Right lobe of liver (tissue), 4 donors: ENCODE measurements at regions not wholly inside any gene's neighbourhood (a gene's known extent, or its start where the extent isn't known, plus 50 kb on each side); places are given as distances from the start of the nearest gene placed in this dataset.
"Not testable (repeated sequence)": the region's sequence is repeated elsewhere in the genome, so short reads cannot be mapped to it uniquely, and the experiment has no call there.

Source experiments
- POLR2A ChIP-seq: fragments of 450-650 bp; IDR thresholded peaks from one replicate; pipeline ENCODE4 v1.6.1; 2017; ENCODE audit warnings: antibody characterized with exemption, mild to moderate bottlenecking
- TF ChIP-seq, protein P1 (sequence below), 4 donors: fragments of 200-600 bp in 3 of 4; fragments of 450-650 bp in 1 of 4; IDR thresholded peaks; one replicate each; pipeline versions ENCODE4 v1.5.1 to v1.8.0; 2016 to 2022; ENCODE audit warnings: antibody characterized with exemption in 4 of 4, mild to moderate bottlenecking in 2 of 4
- donor health status: DM: no; HTN: no; CAD: no.
- donor health status: DM: no; HTN: no; CAD: no.
- donor health status: DM: no; HTN: yes; CAD: no.

GRCh38 chr10:32213838-32214237 lies 133.1 kb downstream of the EPC1 start:
- TF ChIP-seq, protein P1, sequence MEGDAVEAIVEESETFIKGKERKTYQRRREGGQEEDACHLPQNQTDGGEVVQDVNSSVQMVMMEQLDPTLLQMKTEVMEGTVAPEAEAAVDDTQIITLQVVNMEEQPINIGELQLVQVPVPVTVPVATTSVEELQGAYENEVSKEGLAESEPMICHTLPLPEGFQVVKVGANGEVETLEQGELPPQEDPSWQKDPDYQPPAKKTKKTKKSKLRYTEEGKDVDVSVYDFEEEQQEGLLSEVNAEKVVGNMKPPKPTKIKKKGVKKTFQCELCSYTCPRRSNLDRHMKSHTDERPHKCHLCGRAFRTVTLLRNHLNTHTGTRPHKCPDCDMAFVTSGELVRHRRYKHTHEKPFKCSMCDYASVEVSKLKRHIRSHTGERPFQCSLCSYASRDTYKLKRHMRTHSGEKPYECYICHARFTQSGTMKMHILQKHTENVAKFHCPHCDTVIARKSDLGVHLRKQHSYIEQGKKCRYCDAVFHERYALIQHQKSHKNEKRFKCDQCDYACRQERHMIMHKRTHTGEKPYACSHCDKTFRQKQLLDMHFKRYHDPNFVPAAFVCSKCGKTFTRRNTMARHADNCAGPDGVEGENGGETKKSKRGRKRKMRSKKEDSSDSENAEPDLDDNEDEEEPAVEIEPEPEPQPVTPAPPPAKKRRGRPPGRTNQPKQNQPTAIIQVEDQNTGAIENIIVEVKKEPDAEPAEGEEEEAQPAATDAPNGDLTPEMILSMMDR (IDR thresholded peaks at IDR 0.05): not testable (repeated sequence)
- TF ChIP-seq POLR2A: not testable (repeated sequence)
